ENCODE measurements at regions not wholly inside any gene's neighbourhood (a gene's known extent, or its start where the extent isn't known, plus 50 kb on each side); places are given as distances from the start of the nearest gene placed in this dataset.

- no peak for TF ChIP-seq POLR2A (IDR thresholded peaks at IDR 0.05; ENCODE audit: low read length)
- no peak for TF ChIP-seq GATA1 (IDR thresholded peaks at IDR 0.05; ENCODE audit: low read depth, low read length)
These were observed 325.6 kb upstream of the EPHA4 start for GRCh38 chr2:221897718-221898117.

Data from erythroblast (primary cell).